Naive thymus-derived CD8-positive, alpha-beta T cell (primary cell): ENCODE measurements at regions not wholly inside any gene's neighbourhood (a gene's known extent, or its start where the extent isn't known, plus 50 kb on each side); places are given as distances from the start of the nearest gene placed in this dataset.

Source experiments
- ATAC-seq, 2 donors: fragments of 150-1000 bp; cut with Tn5 transposase in 1 of 2; sonication (Bioruptor Pico), chemical (Tn5 transposase) in 1 of 2; 1 replicate in 1 of 2; 2 replicates in 1 of 2; pipeline ENCODE4 v1.10.0; 2021; ENCODE audit warnings: mild to moderate bottlenecking in 2 of 2, moderate library complexity in 2 of 2
- POLR2A ChIA-PET: fragments of 350-600 bp; sonication (Branson Sonifier 250); formaldehyde crosslinking; loops from one replicate; lab custom pipeline; 2021; ENCODE audit warnings: antibody characterized with exemption; lab: Charles Lee
- DNase-seq, 10 donors: peaks; one replicate each; pipeline versions ENCODE4 v3.0.0 to v3.0.0-alpha.2; 2020 to 2022
- H3K27ac Mint-ChIP-seq, 10 donors: one replicate each; pipeline ENCODE4 v1.8.0; 2020 to 2022; ENCODE audit warnings: mild to moderate bottlenecking in 10 of 10, mixed read lengths in 10 of 10, moderate library complexity in 4 of 10, inconsistent platforms in 1 of 10
- H3K27me3 Mint-ChIP-seq, 5 donors: one replicate each; pipeline ENCODE4 v1.8.0; 2021 to 2022; ENCODE audit warnings: mixed read lengths in 5 of 5
- H3K36me3 Mint-ChIP-seq, 3 donors: one replicate each; pipeline ENCODE4 v1.8.0; 2020 to 2022; ENCODE audit warnings: mixed read lengths in 3 of 3, mild to moderate bottlenecking in 2 of 3, inconsistent platforms in 1 of 3
- H3K4me1 Mint-ChIP-seq, 4 donors: one replicate each; pipeline ENCODE4 v1.8.0; 2021 to 2022; ENCODE audit warnings: mixed read lengths in 4 of 4
- H3K4me3 Mint-ChIP-seq, 10 donors: one replicate each; pipeline ENCODE4 v1.8.0; 2020 to 2022; ENCODE audit warnings: mild to moderate bottlenecking in 10 of 10, mixed read lengths in 10 of 10, moderate library complexity in 6 of 10, inconsistent platforms in 1 of 10
- H3K9me3 Mint-ChIP-seq, 9 donors: one replicate each; pipeline ENCODE4 v1.8.0; 2020 to 2022; ENCODE audit warnings: mixed read lengths in 9 of 9, mild to moderate bottlenecking in 3 of 9, inconsistent platforms in 1 of 9, moderate library complexity in 1 of 9

DNA sequence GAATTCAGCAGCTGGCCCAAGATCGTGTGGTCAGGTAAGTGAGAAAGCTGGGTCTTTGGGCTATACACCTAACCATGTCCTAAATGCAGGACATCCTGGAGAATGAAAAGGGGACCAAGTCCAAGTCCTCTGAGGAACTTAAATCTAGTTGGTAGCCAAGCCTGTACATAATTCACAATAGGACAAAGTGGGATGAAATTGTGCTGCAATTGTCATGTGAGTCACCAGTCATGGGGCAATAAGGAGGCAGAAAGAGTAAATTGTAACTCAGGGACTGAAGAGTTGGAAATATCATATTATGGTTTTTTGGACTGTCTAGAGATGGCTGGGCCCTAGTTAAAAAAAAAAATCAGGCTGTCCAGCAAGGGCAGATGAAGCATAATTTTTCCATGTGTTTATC is 202.6 kb downstream of the CYLD start:
- DNase-seq, result no peak
- POLR2A ChIA-PET, result no interaction called here
- Mint-ChIP-seq H3K4me3 (no peak overlapping the region), H3K4me1 (no peaks in the 10 kb centered on the region), H3K27ac (no peak overlapping the region), H3K27me3 (peaks cover 0 to 9% (median 0%) of the 10 kb centered on the region in 5 donors), H3K9me3 (peaks cover 0 to 2% (median 0%) of the 10 kb centered on the region in 9 donors), H3K36me3 (no peaks in the 10 kb centered on the region)
- ATAC-seq, result no peak

DNA sequence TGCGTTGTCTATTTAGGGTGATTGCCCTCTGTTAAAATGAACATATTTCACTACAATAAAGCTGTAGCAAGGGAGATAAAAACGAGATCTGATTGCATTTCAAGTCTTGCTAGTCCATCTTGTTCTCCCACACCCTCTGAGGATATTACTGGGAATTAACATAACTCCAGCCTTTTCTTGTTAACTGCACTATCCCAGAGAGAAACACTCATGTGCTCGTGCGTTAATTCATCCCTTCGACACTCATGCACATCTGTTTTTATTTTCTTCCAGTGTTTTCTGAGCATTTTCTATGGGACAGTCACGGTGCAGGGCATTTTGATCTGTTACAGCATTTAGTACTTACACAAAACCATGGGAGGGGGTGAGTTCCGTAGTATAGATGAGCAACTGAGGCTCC is 202.1 kb downstream of the CYLD start:
- Mint-ChIP-seq H3K9me3 (peaks cover 0 to 2% (median 0%) of the 10 kb centered on the region in 9 donors), H3K27ac (no peak overlapping the region), H3K27me3 (peaks cover 0 to 7% (median 0%) of the 10 kb centered on the region in 5 donors), H3K4me1 (no peaks in the 10 kb centered on the region), H3K36me3 (no peaks in the 10 kb centered on the region), H3K4me3 (no peak overlapping the region)
- DNase-seq (no peak), ATAC-seq (no peak)
- POLR2A ChIA-PET, result no interaction called here

DNA sequence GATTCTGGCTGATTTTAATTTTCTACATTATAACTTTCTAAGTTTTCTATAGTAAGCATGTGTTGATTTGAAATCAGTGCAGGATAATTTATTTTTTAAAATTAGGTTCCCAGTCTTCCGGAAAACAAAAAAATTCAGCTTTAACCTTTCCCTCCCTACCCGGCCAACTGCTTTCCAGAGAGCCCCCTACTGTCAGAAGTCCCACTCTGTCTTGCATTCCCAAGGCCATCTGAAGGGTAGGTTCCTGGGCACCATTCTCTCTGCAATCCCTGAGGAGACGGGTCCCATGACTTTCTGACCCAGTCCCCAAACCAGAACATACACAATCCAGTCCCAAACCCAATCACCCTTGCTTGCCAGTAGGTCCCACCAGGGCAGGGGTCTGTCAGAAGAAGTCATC is 200.3 kb downstream of the CYLD start:
- Mint-ChIP-seq H3K27me3 (peaks cover 0 to 7% (median 5%) of the 10 kb centered on the region in 5 donors), H3K9me3 (no peaks in the 10 kb centered on the region), H3K4me3 (no peak overlapping the region), H3K27ac (no peak overlapping the region), H3K4me1 (no peaks in the 10 kb centered on the region), H3K36me3 (no peaks in the 10 kb centered on the region)
- POLR2A ChIA-PET, result no interaction called here
- no peak for DNase-seq
- no peak for ATAC-seq

DNA sequence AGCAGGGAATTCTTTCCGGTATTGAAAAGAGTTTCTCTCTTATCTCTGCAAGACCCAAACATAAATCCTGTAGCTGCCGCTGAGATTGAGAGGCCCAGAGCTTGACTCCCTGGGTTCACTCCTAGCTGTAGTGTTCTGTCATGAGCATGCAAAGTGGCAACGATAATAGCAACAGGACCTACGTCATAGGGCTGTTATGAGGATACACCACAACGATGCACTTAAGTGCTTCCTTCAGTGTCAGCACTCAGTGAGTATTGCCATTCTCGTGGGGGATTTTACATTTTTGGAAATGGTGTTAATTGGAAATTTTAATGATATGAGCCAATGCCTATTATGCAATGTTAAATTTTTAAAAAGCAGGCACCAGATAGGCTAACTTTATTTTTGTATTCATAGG is 199.8 kb downstream of the CYLD start:
- no peak overlapping the region for H3K4me3 Mint-ChIP-seq

DNA sequence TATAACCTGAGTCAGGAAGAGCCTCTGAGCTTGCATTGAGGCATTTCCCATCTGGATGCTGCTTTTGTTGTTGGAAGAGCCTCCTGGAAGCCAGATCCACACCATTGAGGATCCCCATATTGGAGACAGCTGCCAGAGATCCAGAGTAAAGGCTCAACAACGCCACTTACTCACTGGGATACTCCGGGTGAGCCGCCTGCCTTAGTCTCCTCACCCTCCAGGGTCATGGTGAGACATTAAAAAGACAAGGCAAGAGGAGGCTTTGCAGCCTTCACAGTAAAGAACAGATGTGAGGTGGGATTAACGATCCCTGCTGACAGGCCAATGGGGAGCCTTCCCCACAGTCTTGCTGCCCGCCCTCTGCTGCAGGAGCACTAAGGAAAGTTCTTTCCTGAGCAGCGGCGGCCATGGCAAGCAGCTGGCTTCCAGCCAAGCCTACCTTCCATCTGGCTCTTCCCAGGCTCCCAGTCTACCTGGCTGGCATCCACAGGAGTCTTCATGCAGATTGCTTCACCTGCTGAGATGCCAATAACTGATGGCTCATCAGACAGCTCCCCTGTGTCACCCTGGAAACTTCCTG is 198.5 kb downstream of the CYLD start:
- Mint-ChIP-seq H3K27ac (no peak overlapping the region), H3K4me3 (no peak overlapping the region), H3K9me3 (no peaks in the 10 kb centered on the region), H3K4me1 (no peaks in the 10 kb centered on the region), H3K27me3 (peaks cover 4 to 24% (median 10%) of the 10 kb centered on the region in 5 donors), H3K36me3 (no peaks in the 10 kb centered on the region)
- POLR2A ChIA-PET, result no interaction called here
- ATAC-seq (no peak), DNase-seq (no peak)

More for the DNA sequence above, 199.8 kb downstream of the CYLD start:
- no peak for ATAC-seq
- Mint-ChIP-seq H3K9me3 (no peaks in the 10 kb centered on the region), H3K27me3 (peaks cover 0 to 11% (median 5%) of the 10 kb centered on the region in 5 donors), H3K27ac (no peak overlapping the region), H3K4me1 (no peaks in the 10 kb centered on the region), H3K36me3 (no peaks in the 10 kb centered on the region)
- no peak for DNase-seq
- POLR2A ChIA-PET, result no interaction called here

DNA sequence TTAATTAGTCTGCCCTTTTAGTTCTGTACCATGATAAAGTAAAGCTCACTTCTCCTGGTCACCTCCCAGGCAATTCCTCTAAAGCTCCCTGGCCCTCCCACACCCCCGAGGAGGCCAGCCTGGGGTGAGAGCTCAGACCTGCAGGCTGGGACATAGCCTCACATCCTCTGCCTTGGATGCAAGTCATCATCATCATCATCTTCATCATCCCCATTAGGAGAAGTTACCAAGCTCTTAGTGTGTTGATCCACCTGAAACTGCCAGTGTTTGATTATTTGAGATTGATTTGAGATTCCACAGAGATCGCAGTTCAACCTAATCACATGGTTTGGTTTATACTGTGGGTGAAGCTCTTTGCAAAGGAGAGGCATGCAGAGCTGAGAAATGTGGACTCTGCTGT is 197.5 kb downstream of the CYLD start:
- ATAC-seq (no peak), DNase-seq (no peak)
- H3K4me1 Mint-ChIP-seq, result no peaks in the 10 kb centered on the region
- H3K4me3 Mint-ChIP-seq, result no peak overlapping the region
- POLR2A ChIA-PET, result no interaction called here
- H3K9me3 Mint-ChIP-seq, result no peaks in the 10 kb centered on the region
- peaks cover 7 to 30% (median 14%) of the 10 kb centered on the region in 5 donors for H3K27me3 Mint-ChIP-seq
- H3K27ac Mint-ChIP-seq, result no peak overlapping the region
- no peaks in the 10 kb centered on the region for H3K36me3 Mint-ChIP-seq

DNA sequence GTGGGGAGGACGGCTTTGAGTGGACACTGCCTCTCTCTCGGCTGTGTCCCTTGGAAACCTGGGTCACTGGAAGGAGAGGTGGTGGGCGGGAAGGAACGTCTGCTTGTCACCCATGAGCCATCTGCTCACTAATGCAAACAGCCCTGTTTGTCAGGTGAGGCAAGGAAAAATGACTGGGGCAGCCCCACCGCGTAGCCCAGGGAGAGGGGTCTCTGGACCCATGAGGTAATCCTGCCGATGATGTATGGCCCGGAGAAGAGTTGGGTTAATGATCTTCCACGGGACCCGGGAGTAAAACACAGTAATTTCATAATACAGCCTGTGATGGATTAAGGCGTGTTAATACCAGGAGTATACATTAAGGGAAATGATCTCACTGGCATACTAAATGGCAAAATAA is 197.0 kb downstream of the CYLD start:
- peaks cover 7 to 30% (median 14%) of the 10 kb centered on the region in 5 donors for H3K27me3 Mint-ChIP-seq
- no peaks in the 10 kb centered on the region for H3K4me1 Mint-ChIP-seq
- POLR2A ChIA-PET, result no interaction called here
- no peak for DNase-seq
- no peak overlapping the region for H3K4me3 Mint-ChIP-seq
- H3K27ac Mint-ChIP-seq, result no peak overlapping the region
- no peaks in the 10 kb centered on the region for H3K9me3 Mint-ChIP-seq
- no peaks in the 10 kb centered on the region for H3K36me3 Mint-ChIP-seq
- no peak for ATAC-seq

DNA sequence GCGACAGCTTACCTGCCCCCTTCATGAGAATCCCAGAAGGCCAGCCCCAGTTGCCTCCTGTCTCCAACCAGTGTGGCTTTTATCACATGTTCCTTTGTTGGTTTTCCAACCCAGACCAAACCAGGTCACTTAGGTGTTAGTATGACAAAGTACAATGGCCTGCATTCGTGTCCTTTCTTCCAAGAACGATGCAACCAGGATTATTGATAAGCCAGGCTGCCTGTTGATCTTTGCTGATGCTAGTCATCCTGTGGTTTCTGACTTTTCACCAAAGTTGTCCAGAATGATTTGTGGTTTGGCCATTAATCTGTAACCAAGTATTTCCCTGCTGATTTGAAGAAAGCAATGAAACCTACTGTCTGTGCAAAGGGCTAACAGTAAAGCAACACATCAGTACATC is 191.4 kb downstream of the CYLD start:
- POLR2A ChIA-PET, result no interaction called here
- no peak overlapping the region for H3K4me3 Mint-ChIP-seq
- no peaks in the 10 kb centered on the region for H3K36me3 Mint-ChIP-seq
- DNase-seq (no peak), ATAC-seq (no peak)
- H3K27ac Mint-ChIP-seq, result no peak overlapping the region
- H3K9me3 Mint-ChIP-seq, result peaks cover 0 to 1% (median 0%) of the 10 kb centered on the region in 9 donors
- H3K27me3 Mint-ChIP-seq, result peaks cover 12 to 54% (median 26%) of the 10 kb centered on the region in 5 donors
- no peaks in the 10 kb centered on the region for H3K4me1 Mint-ChIP-seq

DNA sequence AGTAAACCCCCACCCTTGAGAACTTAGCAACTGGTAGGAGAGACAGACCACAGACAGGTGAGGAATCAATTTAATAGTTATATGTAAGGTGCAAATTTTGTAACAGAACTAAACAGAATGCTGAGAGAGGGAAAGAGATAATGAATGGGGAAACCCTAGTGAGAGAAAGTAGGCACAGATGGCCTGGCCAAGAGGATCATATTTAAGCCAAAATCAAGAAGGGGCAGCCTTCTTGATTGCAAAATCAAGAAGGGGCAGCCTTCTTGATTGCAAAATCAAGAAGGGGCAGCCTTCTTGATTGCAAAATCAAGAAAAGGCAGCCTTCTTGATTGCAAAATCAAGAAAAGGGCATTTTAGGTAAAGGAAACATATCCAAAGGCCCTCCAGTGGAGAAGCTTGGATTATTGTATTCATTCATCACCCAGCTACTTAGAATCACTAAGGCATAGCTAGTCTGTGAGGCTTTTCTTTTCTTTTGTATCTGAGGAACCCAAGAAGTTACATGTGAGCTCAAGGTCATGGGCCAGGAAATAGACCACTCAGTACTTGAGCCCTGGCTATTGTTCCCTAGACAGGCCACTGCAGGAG is 190.6 kb downstream of the CYLD start:
- Mint-ChIP-seq H3K9me3 (peaks cover 0 to 1% (median 0%) of the 10 kb centered on the region in 9 donors), H3K36me3 (no peaks in the 10 kb centered on the region), H3K27me3 (peaks cover 12 to 50% (median 26%) of the 10 kb centered on the region in 5 donors), H3K27ac (no peak overlapping the region), H3K4me3 (no peak overlapping the region), H3K4me1 (no peaks in the 10 kb centered on the region)
- no peak for ATAC-seq
- POLR2A ChIA-PET, result no interaction called here
- no peak for DNase-seq

DNA sequence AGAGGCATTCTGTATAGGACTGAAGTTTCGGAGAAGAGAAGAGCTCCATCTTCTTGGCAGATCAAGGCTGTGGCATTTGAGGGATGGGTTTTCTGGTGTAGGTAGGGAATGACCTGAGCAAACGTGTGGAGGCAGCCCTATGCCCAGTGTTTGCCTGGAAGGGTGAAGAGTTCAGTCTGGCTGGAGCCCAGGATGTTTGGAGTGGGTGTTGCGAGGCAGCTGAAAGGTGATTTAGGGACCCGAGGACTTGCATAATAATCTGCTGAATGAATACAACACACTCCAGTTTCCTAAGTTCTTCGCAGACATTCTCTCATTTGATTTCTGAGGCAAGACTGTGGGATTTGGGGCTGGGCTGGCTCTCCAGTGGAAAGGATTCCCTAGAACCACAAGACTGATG is 186.2 kb downstream of the CYLD start:
- POLR2A ChIA-PET, result no interaction called here
- no peaks in the 10 kb centered on the region for H3K4me1 Mint-ChIP-seq
- no peak overlapping the region for H3K4me3 Mint-ChIP-seq
- H3K27ac Mint-ChIP-seq, result no peak overlapping the region
- H3K36me3 Mint-ChIP-seq, result no peaks in the 10 kb centered on the region
- peaks cover 0 to 1% (median 0%) of the 10 kb centered on the region in 9 donors for H3K9me3 Mint-ChIP-seq
- peaks cover 5 to 55% (median 26%) of the 10 kb centered on the region in 5 donors for H3K27me3 Mint-ChIP-seq
- ATAC-seq (no peak), DNase-seq (no peak)

DNA sequence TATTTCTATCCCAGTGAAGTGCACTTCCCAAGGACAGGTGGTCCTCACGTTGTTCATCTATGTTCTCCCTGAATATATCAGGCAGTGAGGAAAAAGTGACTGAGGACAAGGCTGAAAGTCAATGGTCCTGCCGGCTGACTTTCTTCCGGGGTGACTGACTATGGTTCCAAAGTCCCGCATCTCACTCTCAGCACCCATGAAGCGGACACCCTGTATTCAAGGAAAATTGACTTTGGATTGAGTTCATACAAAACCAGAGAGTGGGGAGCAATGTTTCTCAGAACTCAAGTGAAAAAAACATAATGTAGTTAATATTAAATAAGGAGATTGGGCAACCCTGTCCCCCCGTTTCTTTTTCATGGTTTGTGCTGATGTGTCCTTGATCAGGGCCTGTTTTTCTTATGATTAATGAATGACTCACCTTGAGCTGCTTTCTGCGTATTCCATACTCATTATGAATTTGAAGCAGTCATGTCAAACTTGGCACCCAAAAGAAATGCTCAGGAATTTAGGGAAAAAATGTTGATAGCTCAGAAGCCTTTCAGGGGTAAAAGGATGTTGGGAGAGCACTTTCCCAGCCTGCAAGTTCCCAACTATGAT is 184.0 kb downstream of the CYLD start:
- no peaks in the 10 kb centered on the region for H3K4me1 Mint-ChIP-seq

DNA sequence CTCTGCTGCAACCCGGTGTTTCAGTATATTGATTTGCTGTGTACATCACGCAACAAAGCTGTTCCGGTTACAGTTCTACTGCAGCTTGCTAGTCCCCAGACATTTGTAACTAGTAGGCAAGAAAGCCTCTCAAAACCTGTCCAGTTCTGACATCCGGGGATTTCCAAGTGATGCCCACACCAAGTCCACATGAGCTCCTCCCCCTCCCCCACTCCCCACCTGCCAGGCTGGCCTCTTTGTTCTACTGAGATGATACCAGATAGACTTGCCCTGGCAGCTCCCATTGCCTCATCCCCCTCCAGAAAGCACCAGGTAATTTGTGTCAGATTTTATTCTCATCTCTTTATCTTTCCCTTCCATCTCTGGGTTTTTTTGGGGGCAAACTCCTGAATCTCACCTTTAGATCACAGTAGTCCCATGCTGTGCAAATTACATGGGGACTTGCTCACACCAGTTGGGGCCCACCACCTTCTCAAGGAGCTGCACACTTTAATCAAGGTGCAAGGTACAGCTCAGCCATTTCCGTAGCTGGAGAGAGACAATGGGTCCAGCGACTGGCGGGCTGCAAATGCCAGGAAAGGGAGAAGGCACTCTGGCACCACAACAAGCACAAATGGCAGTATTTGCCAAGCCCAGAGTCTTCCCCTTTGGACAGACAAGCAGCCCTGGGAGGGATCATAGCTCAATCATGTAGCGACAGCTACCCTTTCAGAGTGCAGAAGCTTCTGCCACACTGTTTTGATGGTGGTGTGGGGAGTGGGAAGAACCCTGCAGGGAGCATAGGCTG is 183.1 kb downstream of the CYLD start:
- H3K4me3 Mint-ChIP-seq, result no peak overlapping the region
- H3K36me3 Mint-ChIP-seq, result no peaks in the 10 kb centered on the region
- DNase-seq (no peak), ATAC-seq (no peak)
- POLR2A ChIA-PET, result no interaction called here
- no peak overlapping the region for H3K27ac Mint-ChIP-seq
- H3K27me3 Mint-ChIP-seq, result peaks cover 2 to 54% (median 23%) of the 10 kb centered on the region in 5 donors
- peaks cover 0 to 1% (median 0%) of the 10 kb centered on the region in 9 donors for H3K9me3 Mint-ChIP-seq
- H3K4me1 Mint-ChIP-seq, result no peaks in the 10 kb centered on the region

More for the DNA sequence above, 184.0 kb downstream of the CYLD start:
- H3K4me3 Mint-ChIP-seq, result no peak overlapping the region
- no peaks in the 10 kb centered on the region for H3K36me3 Mint-ChIP-seq
- H3K9me3 Mint-ChIP-seq, result peaks cover 0 to 1% (median 0%) of the 10 kb centered on the region in 9 donors
- POLR2A ChIA-PET, result no interaction called here
- H3K27ac Mint-ChIP-seq, result no peak overlapping the region
- DNase-seq (no peak), ATAC-seq (no peak)
- H3K27me3 Mint-ChIP-seq, result peaks cover 2 to 53% (median 25%) of the 10 kb centered on the region in 5 donors
